ENCODE measurements at regions not wholly inside any gene's neighbourhood (a gene's known extent, or its start where the extent isn't known, plus 50 kb on each side); places are given as distances from the start of the nearest gene placed in this dataset.

DNA sequence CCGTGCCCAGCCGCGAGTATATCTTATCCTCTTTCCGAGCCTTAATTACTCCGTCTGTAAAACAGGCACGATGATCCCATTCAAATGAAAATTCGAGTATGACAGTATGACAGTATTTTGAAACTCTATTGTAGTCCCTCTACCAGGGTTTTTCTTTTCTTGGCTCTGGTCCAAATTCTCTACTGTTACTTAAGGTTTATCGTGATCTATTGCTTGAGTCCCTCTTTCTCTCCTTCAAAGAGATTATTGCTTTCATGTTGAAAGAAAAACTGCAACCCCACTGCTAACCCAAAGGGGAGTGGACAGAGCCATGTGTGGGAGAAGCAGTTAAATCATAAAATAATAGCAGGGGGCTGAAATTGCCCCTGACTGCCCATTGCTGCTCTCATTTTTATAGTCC lies 1156.6 kb upstream of the AUTS2 start:
- Histone ChIP-seq H3K4me1 (ENCODE audit: control insufficient read depth, insufficient read depth, low read length) (no peaks in the 10 kb centered on the region), H2BK20ac (ENCODE audit: low read depth, low read length) (no peak overlapping the region), H3K27me3 (ENCODE audit: control insufficient read depth, insufficient read depth, low read length) (no peaks in the 10 kb centered on the region), H4K8ac (ENCODE audit: low read depth in 2 of 2, low read length in 2 of 2) (no peak overlapping the region), H2BK120ac (ENCODE audit: low read depth, low read length) (no peak overlapping the region), H3K4ac (ENCODE audit: low read depth, low read length) (no peak overlapping the region), H3K9me1 (ENCODE audit: insufficient read depth, low read length) (no peaks in the 10 kb centered on the region), H3K9me3 (ENCODE audit: control insufficient read depth, insufficient read depth, low read length) (peaks cover 3% of the 10 kb centered on the region; the same call in 1 of the 2 replicates), H2BK5ac (ENCODE audit: low read depth, low read length, poor library complexity, severe bottlenecking) (no peak overlapping the region), H3K36me3 (ENCODE audit: control insufficient read depth, insufficient read depth, low read length) (no peaks in the 10 kb centered on the region), H3K14ac (replicated peaks; ENCODE audit: low read depth, low read length) (no peak overlapping the region), H4K5ac (ENCODE audit: low read depth, low read length) (no peak overlapping the region), H4K91ac (ENCODE audit: insufficient read depth, low read depth, low read length) (no peak overlapping the region), H3K4me2 (ENCODE audit: low read depth, low read length) (no peak overlapping the region), H2AK9ac (replicated peaks; ENCODE audit: low read depth, low read length, poor library complexity) (no peak overlapping the region), H2AFZ (replicated peaks; ENCODE audit: low read length, poor library complexity) (no peak overlapping the region), H4K20me1 (ENCODE audit: insufficient read depth, low read length) (no peaks in the 10 kb centered on the region), H3K9ac (ENCODE audit: low read depth, low read length) (no peak overlapping the region), H3K79me1 (ENCODE audit: low read depth in 1 of 2, low read length in 2 of 2) (no peaks in the 10 kb centered on the region), H2BK15ac (ENCODE audit: low read depth, low read length) (no peak overlapping the region), H3K56ac (ENCODE audit: extremely low read depth, insufficient read depth, low read length) (no peak overlapping the region), H3K27ac (ENCODE audit: insufficient read depth, low read length) (no peak overlapping the region), H3K23ac (ENCODE audit: low read depth, low read length) (no peak overlapping the region), H3K18ac (ENCODE audit: low read depth, low read length) (no peak overlapping the region), H2AK5ac (ENCODE audit: low read depth, low read length) (no peak overlapping the region), H3K4me3 (ENCODE audit: insufficient read depth, low read depth, low read length) (no peak overlapping the region)
- ATAC-seq (ENCODE audit: low read depth) (no peak), DNase-seq (no peak)
- ChIA-PET POLR2A (ENCODE audit: unreplicated experiment) (no interaction called here), CTCF (no interaction called here)
- intact Hi-C loops (cut with micrococcal nuclease) (no loop called here), in situ Hi-C loops (cut with MboI; ENCODE audit: low sequenced_read_pairs) (no loop called here), dilution Hi-C loops (cut with HindIII; ENCODE audit: low sequenced_read_pairs, unreplicated experiment) (no loop called here)
- TF ChIP-seq RCOR1 (IDR thresholded peaks at IDR 0.05; ENCODE audit: insufficient replicate concordance, low read length) (no peak), BHLHE40 (IDR thresholded peaks at IDR 0.05; ENCODE audit: low read depth, low read length) (no peak), MAZ (IDR thresholded peaks at IDR 0.05; ENCODE audit: borderline replicate concordance, low read depth, low read length) (no peak), RAD21 (IDR thresholded peaks at IDR 0.05; ENCODE audit: low read length) (no peak), FOS (IDR thresholded peaks at IDR 0.05; ENCODE audit: low read depth, low read length) (no peak), NFE2L2 (IDR thresholded peaks at IDR 0.05; ENCODE audit: low read depth, low read length) (no peak)
- BruUV-seq (replicated peaks): no TSS peak
- no CpG with 5 or more reads among the region's 8 CpGs for WGBS, 2 experiments (ENCODE audit: extremely low coverage in 2 of 2, insufficient read length in 1 of 2)

All from IMR-90 (cell line).